DMS 273 treated with DMSO at 0.1 percent for 48 hours (cell line): ENCODE measurements at regions not wholly inside any gene's neighbourhood (a gene's known extent, or its start where the extent isn't known, plus 50 kb on each side); places are given as distances from the start of the nearest gene placed in this dataset.

ENCODE experiments used
- DNase-seq: peaks from one replicate; lab custom pipeline; 2025; lab: John Stamatoyannopoulos, UW

GRCh38 chr22:49078076-49078710, 749.5 kb downstream of the BRD1 start:
- DNase-seq, result no peak

GRCh38 chr22:49077586-49077985, 750.1 kb downstream of the BRD1 start:
- no peak for DNase-seq

- no peak for DNase-seq
These were observed 750.7 kb downstream of the BRD1 start for GRCh38 chr22:49077036-49077393.

GRCh38 chr22:49076300-49077035, 751.2 kb downstream of the BRD1 start:
- DNase-seq, result no peak

GRCh38 chr22:49075150-49075549, 752.5 kb downstream of the BRD1 start:
- DNase-seq, result no peak

- DNase-seq, result no peak
These were observed 753.7 kb downstream of the BRD1 start for GRCh38 chr22:49073873-49074417.

GRCh38 chr22:49072996-49073645, 754.6 kb downstream of the BRD1 start:
- DNase-seq, result no peak

- DNase-seq, result no peak
These were observed 757.2 kb downstream of the BRD1 start for GRCh38 chr22:49070501-49070900.

GRCh38 chr22:49068861-49069500, 758.7 kb downstream of the BRD1 start:
- no peak for DNase-seq

GRCh38 chr22:49067504-49067903, 760.2 kb downstream of the BRD1 start:
- DNase-seq, result no peak

GRCh38 chr22:49066619-49067018, 761.1 kb downstream of the BRD1 start:
- no peak for DNase-seq

GRCh38 chr22:49064836-49065235, 762.8 kb downstream of the BRD1 start:
- DNase-seq, result no peak

- DNase-seq, result no peak
These were observed 764.2 kb downstream of the BRD1 start for GRCh38 chr22:49063545-49063890.

GRCh38 chr22:49062802-49063544, 764.7 kb downstream of the BRD1 start:
- DNase-seq, result no peak

- no peak for DNase-seq
These were observed 765.4 kb downstream of the BRD1 start for GRCh38 chr22:49062155-49062801.

- no peak for DNase-seq
These were observed 769.8 kb downstream of the BRD1 start for GRCh38 chr22:49057910-49058309.

- no peak for DNase-seq
These were observed 771.4 kb downstream of the BRD1 start for GRCh38 chr22:49056301-49056700.

- DNase-seq, result no peak
These were observed 772.3 kb downstream of the BRD1 start for GRCh38 chr22:49055406-49055805.

GRCh38 chr22:49053578-49053977, 774.1 kb downstream of the BRD1 start:
- DNase-seq, result no peak

- no peak for DNase-seq
These were observed 775.1 kb downstream of the BRD1 start for GRCh38 chr22:49052560-49052959.

GRCh38 chr22:49052023-49052538, 775.6 kb downstream of the BRD1 start:
- no peak for DNase-seq
